ENCODE measurements at regions not wholly inside any gene's neighbourhood (a gene's known extent, or its start where the extent isn't known, plus 50 kb on each side); places are given as distances from the start of the nearest gene placed in this dataset.
A peak's percentile ranks its signal among the peaks of the same experiment; 100 is the strongest.

- H3K79me1 ChIP-seq (ENCODE audit: insufficient read depth, low read depth, low read length, poor library complexity, severe bottlenecking) = no peaks in the 10 kb centered on the region
- no peak overlapping the region for H3K23ac ChIP-seq (ENCODE audit: insufficient read length, low read depth, low read length)
- no peak overlapping the region for H2AK5ac ChIP-seq (ENCODE audit: insufficient read length, low read length)
- no peak overlapping the region for H3K4me3 Mint-ChIP-seq
- no peak overlapping the region for H2AFZ ChIP-seq (ENCODE audit: low read length)
- no peak overlapping the region for H4K5ac ChIP-seq (ENCODE audit: insufficient read length, low read depth, low read length)
- H2BK20ac ChIP-seq (ENCODE audit: low read depth, low read length, poor library complexity, severe bottlenecking) = no peak overlapping the region
- WGBS (ENCODE audit: extremely low coverage, insufficient read length, low lambda C conversion rate) = no CpG with 5 or more reads among the region's 1 CpG
- no peaks in the 10 kb centered on the region for H3K4me1 ChIP-seq (ENCODE audit: insufficient read depth, low read length)
- no peaks in the 10 kb centered on the region for H3K27me3 ChIP-seq (ENCODE audit: insufficient read depth, low read length)
- no peak overlapping the region for H2BK12ac ChIP-seq (ENCODE audit: insufficient read length, low read depth, low read length)
- no peaks in the 10 kb centered on the region for H4K20me1 ChIP-seq (ENCODE audit: control insufficient read depth, insufficient read depth, insufficient read length)
- no peaks in the 10 kb centered on the region for H3K4me1 Mint-ChIP-seq
- no peak overlapping the region for H3K4ac ChIP-seq (ENCODE audit: low read depth, low read length)
- DNase-seq = no peak
- no peak overlapping the region for H3K18ac ChIP-seq (ENCODE audit: insufficient read length, low read depth, low read length)
- no peak overlapping the region for H3K4me2 ChIP-seq (ENCODE audit: insufficient read depth, insufficient read length, low read length)
- no peaks in the 10 kb centered on the region for H3K27me3 Mint-ChIP-seq (ENCODE audit: low read depth)
- H2BK15ac ChIP-seq (ENCODE audit: low read depth, low read length) = no peak overlapping the region
- no peak overlapping the region for H3K56ac ChIP-seq (ENCODE audit: insufficient read length, low read depth, low read length)
- H3K23me2 ChIP-seq (ENCODE audit: insufficient read length, low read depth, low read length, poor library complexity, severe bottlenecking) = no peaks in the 10 kb centered on the region
- no peaks in the 10 kb centered on the region for H3K79me2 ChIP-seq (ENCODE audit: insufficient read depth, low read length)
- peaks cover 11 to 19% of the 10 kb centered on the region in 2 experiments; a peak in 4 of 5 replicates for H3K9me3 Mint-ChIP-seq
- no peak overlapping the region for H3K27ac ChIP-seq (ENCODE audit: insufficient read length, low read depth, low read length)
- H4K8ac ChIP-seq (replicated peaks; ENCODE audit: insufficient read length, low read depth, low read length) = no peak overlapping the region
- H3K9me3 ChIP-seq (ENCODE audit: control insufficient read depth, low read depth, low read length) = peaks cover 16% of the 10 kb centered on the region
- peaks cover 0 to 12% (median 4%) of the 10 kb centered on the region in 3 experiments; a peak in 4 of 7 replicates for H3K36me3 Mint-ChIP-seq (ENCODE audit: insufficient read depth in 1 of 3, low read depth in 3 of 3)
- no peak overlapping the region for H2BK120ac ChIP-seq (ENCODE audit: low read depth, low read length, poor library complexity, severe bottlenecking)
- H2BK5ac ChIP-seq (ENCODE audit: insufficient read length, low read length) = no peak overlapping the region
- no peak overlapping the region for H4K91ac ChIP-seq (ENCODE audit: insufficient read length, low read depth, low read length)
- H3K9ac ChIP-seq (ENCODE audit: extremely low read depth, insufficient read length, low read length) = no peak overlapping the region
- H3K27ac Mint-ChIP-seq = no peak overlapping the region
- peak; percentile 41; the same call in 2 of the 3 replicates for TF ChIP-seq CTCF (conservative IDR thresholded peaks at IDR 0.05)
- H3T11ph ChIP-seq (ENCODE audit: low read length) = no peak overlapping the region
- no peak overlapping the region for H3K14ac ChIP-seq (ENCODE audit: insufficient read depth, low read length)
These were observed 186.4 kb downstream of the PIK3C3 start for GRCh38 chr18:42141439-42141838.
